Activated CD4-positive, CD25-positive, alpha-beta regulatory T cell treated with anti-CD3 and anti-CD28 coated beads, Interleukin-2, amount 50 U/mL, for 24 hours (primary cell): ENCODE measurements at regions not wholly inside any gene's neighbourhood (a gene's known extent, or its start where the extent isn't known, plus 50 kb on each side); places are given as distances from the start of the nearest gene placed in this dataset.
"Not testable (repeated sequence)": the region's sequence is repeated elsewhere in the genome, so short reads cannot be mapped to it uniquely, and the experiment has no call there.

Source experiments
- ATAC-seq, 2 donors: fragments of 150-1000 bp; cut with Tn5 transposase; one replicate each; pipeline ENCODE4 v1.10.0; 2021; ENCODE audit warnings: mild to moderate bottlenecking in 1 of 2, moderate library complexity in 1 of 2

- ATAC-seq, result not testable (repeated sequence)
These were observed 145.1 kb downstream of the AKR1D1 start for GRCh38 chr7:138221388-138221787.

GRCh38 chr7:138223402-138223879, 147.2 kb downstream of the AKR1D1 start:
- ATAC-seq, result no peak

GRCh38 chr7:138226001-138226476, 149.8 kb downstream of the AKR1D1 start:
- ATAC-seq, result no peak

- ATAC-seq, result no peak
These were observed 150.6 kb downstream of the AKR1D1 start for GRCh38 chr7:138226745-138227279.

GRCh38 chr7:138228119-138228518, 151.9 kb downstream of the AKR1D1 start:
- ATAC-seq, result no peak

- no peak for ATAC-seq
These were observed 152.5 kb downstream of the AKR1D1 start for GRCh38 chr7:138228769-138229168.

- no peak for ATAC-seq
These were observed 156.9 kb downstream of the AKR1D1 start for GRCh38 chr7:138233189-138233588.

GRCh38 chr7:138235207-138235606, 158.9 kb downstream of the AKR1D1 start:
- no peak for ATAC-seq

GRCh38 chr7:138237995-138238394, 161.7 kb downstream of the AKR1D1 start:
- no peak for ATAC-seq

GRCh38 chr7:138238734-138239659, 162.7 kb downstream of the AKR1D1 start:
- no peak for ATAC-seq

- ATAC-seq, result no peak
These were observed 167.2 kb downstream of the AKR1D1 start for GRCh38 chr7:138243430-138243829.

GRCh38 chr7:138243836-138244235, 167.6 kb downstream of the AKR1D1 start:
- no peak for ATAC-seq

- no peak for ATAC-seq
These were observed 168.3 kb downstream of the AKR1D1 start for GRCh38 chr7:138244606-138245005.

GRCh38 chr7:138245216-138245615, 169.0 kb downstream of the AKR1D1 start:
- no peak for ATAC-seq

- no peak for ATAC-seq
These were observed 169.4 kb downstream of the AKR1D1 start for GRCh38 chr7:138245682-138246081.

GRCh38 chr7:138246428-138246827, 170.2 kb downstream of the AKR1D1 start:
- ATAC-seq, result no peak

GRCh38 chr7:138247081-138247480, 170.8 kb downstream of the AKR1D1 start:
- ATAC-seq, result no peak

- no peak for ATAC-seq
These were observed 171.5 kb downstream of the AKR1D1 start for GRCh38 chr7:138247568-138248333.

GRCh38 chr7:138248609-138249008, 172.3 kb downstream of the AKR1D1 start:
- no peak for ATAC-seq

GRCh38 chr7:138249975-138250374, 173.7 kb downstream of the AKR1D1 start:
- no peak for ATAC-seq

GRCh38 chr7:138252666-138253065, 176.4 kb downstream of the AKR1D1 start:
- not testable (repeated sequence) for ATAC-seq

GRCh38 chr7:138254444-138254843, 178.2 kb downstream of the AKR1D1 start:
- no peak for ATAC-seq
